ENCODE measurements at regions not wholly inside any gene's neighbourhood (a gene's known extent, or its start where the extent isn't known, plus 50 kb on each side); places are given as distances from the start of the nearest gene placed in this dataset.

DNA sequence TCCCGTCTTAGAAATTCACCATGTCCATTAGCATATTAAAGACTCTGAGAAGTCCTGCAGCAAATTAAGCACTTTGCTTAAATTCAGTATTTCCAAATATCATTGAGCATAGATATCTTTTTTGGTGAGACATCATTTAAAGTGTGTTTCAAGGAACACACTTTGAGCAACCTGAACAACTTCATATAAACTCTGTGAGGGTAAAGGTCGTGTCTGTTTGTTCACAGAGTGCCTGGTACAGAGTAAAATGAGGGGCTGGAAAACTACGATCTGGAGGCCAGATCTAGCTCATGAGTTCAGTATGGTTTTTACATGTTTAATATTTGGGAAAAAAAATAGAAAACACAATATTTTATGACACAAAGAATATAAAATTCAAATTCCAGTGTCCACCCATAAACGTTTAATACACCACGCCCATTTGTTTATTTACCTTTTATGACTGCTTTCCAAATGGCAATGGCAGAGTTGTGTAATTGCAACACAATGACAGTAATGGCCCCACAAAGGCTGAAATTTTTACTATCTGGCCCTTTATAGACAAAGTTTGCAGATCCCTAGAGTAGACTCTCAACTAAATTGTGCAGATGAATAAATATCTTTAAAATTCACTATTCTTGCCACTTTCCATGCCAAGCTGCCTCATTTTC lies 67.4 kb downstream of the SNTN start:
- TF ChIP-seq POLR2A (IDR thresholded peaks at IDR 0.05; ENCODE audit: low read depth, low read length) (no peak), MAFK (IDR thresholded peaks at IDR 0.05; ENCODE audit: low read depth, low read length) (no peak), CEBPB (IDR thresholded peaks at IDR 0.05; ENCODE audit: low read depth, low read length) (no peak), MAZ (IDR thresholded peaks at IDR 0.05; ENCODE audit: borderline replicate concordance, low read depth, low read length) (no peak), RFX5 (IDR thresholded peaks at IDR 0.05; ENCODE audit: low read depth, low read length) (no peak), MXI1 (IDR thresholded peaks at IDR 0.05; ENCODE audit: borderline replicate concordance, low read depth, low read length) (no peak), RAD21 (IDR thresholded peaks at IDR 0.05; ENCODE audit: low read length) (no peak), FOS (IDR thresholded peaks at IDR 0.05; ENCODE audit: low read depth, low read length) (no peak), RCOR1 (IDR thresholded peaks at IDR 0.05; ENCODE audit: insufficient replicate concordance, low read length) (no peak), SMC3 (IDR thresholded peaks at IDR 0.05; ENCODE audit: low read depth, low read length) (no peak)
- TF ChIP-seq, protein P1, sequence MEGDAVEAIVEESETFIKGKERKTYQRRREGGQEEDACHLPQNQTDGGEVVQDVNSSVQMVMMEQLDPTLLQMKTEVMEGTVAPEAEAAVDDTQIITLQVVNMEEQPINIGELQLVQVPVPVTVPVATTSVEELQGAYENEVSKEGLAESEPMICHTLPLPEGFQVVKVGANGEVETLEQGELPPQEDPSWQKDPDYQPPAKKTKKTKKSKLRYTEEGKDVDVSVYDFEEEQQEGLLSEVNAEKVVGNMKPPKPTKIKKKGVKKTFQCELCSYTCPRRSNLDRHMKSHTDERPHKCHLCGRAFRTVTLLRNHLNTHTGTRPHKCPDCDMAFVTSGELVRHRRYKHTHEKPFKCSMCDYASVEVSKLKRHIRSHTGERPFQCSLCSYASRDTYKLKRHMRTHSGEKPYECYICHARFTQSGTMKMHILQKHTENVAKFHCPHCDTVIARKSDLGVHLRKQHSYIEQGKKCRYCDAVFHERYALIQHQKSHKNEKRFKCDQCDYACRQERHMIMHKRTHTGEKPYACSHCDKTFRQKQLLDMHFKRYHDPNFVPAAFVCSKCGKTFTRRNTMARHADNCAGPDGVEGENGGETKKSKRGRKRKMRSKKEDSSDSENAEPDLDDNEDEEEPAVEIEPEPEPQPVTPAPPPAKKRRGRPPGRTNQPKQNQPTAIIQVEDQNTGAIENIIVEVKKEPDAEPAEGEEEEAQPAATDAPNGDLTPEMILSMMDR (conservative IDR thresholded peaks at IDR 0.05; ENCODE audit: low read depth, low read length): no peak
- TF ChIP-seq, protein P2, sequence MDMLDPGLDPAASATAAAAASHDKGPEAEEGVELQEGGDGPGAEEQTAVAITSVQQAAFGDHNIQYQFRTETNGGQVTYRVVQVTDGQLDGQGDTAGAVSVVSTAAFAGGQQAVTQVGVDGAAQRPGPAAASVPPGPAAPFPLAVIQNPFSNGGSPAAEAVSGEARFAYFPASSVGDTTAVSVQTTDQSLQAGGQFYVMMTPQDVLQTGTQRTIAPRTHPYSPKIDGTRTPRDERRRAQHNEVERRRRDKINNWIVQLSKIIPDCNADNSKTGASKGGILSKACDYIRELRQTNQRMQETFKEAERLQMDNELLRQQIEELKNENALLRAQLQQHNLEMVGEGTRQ (IDR thresholded peaks at IDR 0.05; ENCODE audit: low read depth, low read length): no peak
- TF ChIP-seq, protein P3, sequence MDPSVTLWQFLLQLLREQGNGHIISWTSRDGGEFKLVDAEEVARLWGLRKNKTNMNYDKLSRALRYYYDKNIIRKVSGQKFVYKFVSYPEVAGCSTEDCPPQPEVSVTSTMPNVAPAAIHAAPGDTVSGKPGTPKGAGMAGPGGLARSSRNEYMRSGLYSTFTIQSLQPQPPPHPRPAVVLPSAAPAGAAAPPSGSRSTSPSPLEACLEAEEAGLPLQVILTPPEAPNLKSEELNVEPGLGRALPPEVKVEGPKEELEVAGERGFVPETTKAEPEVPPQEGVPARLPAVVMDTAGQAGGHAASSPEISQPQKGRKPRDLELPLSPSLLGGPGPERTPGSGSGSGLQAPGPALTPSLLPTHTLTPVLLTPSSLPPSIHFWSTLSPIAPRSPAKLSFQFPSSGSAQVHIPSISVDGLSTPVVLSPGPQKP (IDR thresholded peaks at IDR 0.05; ENCODE audit: borderline replicate concordance, low read depth, low read length): no peak

Data from IMR-90 (cell line).